ENCODE measurements at regions not wholly inside any gene's neighbourhood (a gene's known extent, or its start where the extent isn't known, plus 50 kb on each side); places are given as distances from the start of the nearest gene placed in this dataset.

GRCh38 chr5:8208307-8208706, 339.4 kb downstream of the MTRR start:
- intact Hi-C loops (cut with DNase I), result no loop called here
- Histone ChIP-seq H3K36me3 (no peaks in the 10 kb centered on the region), H3K4me3 (no peak overlapping the region), H3K27me3 (no peaks in the 10 kb centered on the region), H3K27ac (no peak overlapping the region), H3K9me3 (no peaks in the 10 kb centered on the region), H3K4me1 (no peaks in the 10 kb centered on the region)
- DNase-seq (ENCODE audit: extremely low spot score in 2 of 2), result no peak
- no peak for TF ChIP-seq POLR2A (IDR thresholded peaks at IDR 0.05)
- TF ChIP-seq CTCF (IDR thresholded peaks at IDR 0.05), result no peak
- no peak for TF ChIP-seq POLR2AphosphoS5 (IDR thresholded peaks at IDR 0.05; ENCODE audit: insufficient read depth in 1 of 2, low read depth in 1 of 2)

GRCh38 chr5:8209500-8209899, 340.6 kb downstream of the MTRR start:
- H3K4me1 ChIP-seq, result no peaks in the 10 kb centered on the region
- TF ChIP-seq POLR2AphosphoS5 (IDR thresholded peaks at IDR 0.05; ENCODE audit: insufficient read depth in 1 of 2, low read depth in 1 of 2), result no peak
- no peak for TF ChIP-seq CTCF (IDR thresholded peaks at IDR 0.05)
- no peak for TF ChIP-seq POLR2A (IDR thresholded peaks at IDR 0.05)
- no peaks in the 10 kb centered on the region for H3K27me3 ChIP-seq
- H3K9me3 ChIP-seq, result no peaks in the 10 kb centered on the region
- no peaks in the 10 kb centered on the region for H3K36me3 ChIP-seq
- no peak for DNase-seq (ENCODE audit: extremely low spot score in 2 of 2)
- no peak overlapping the region for H3K4me3 ChIP-seq
- intact Hi-C loops (cut with DNase I), result no loop called here
- H3K27ac ChIP-seq, result no peak overlapping the region

GRCh38 chr5:8213701-8214240, 344.8 kb downstream of the MTRR start:
- Histone ChIP-seq H3K4me1 (no peaks in the 10 kb centered on the region), H3K27me3 (no peaks in the 10 kb centered on the region), H3K4me3 (no peak overlapping the region), H3K36me3 (no peaks in the 10 kb centered on the region), H3K9me3 (no peaks in the 10 kb centered on the region), H3K27ac (no peak overlapping the region)
- intact Hi-C loops (cut with DNase I), result no loop called here
- DNase-seq (ENCODE audit: extremely low spot score in 2 of 2), result no peak
- TF ChIP-seq POLR2A (IDR thresholded peaks at IDR 0.05), result no peak
- no peak for TF ChIP-seq CTCF (IDR thresholded peaks at IDR 0.05)
- TF ChIP-seq POLR2AphosphoS5 (IDR thresholded peaks at IDR 0.05; ENCODE audit: insufficient read depth in 1 of 2, low read depth in 1 of 2), result no peak

GRCh38 chr5:8216921-8217320, 348.0 kb downstream of the MTRR start:
- H3K36me3 ChIP-seq, result no peaks in the 10 kb centered on the region
- no peak overlapping the region for H3K27ac ChIP-seq
- intact Hi-C loops (cut with DNase I), result no loop called here
- TF ChIP-seq CTCF (IDR thresholded peaks at IDR 0.05) (no peak), POLR2AphosphoS5 (IDR thresholded peaks at IDR 0.05; ENCODE audit: insufficient read depth in 1 of 2, low read depth in 1 of 2) (no peak), POLR2A (IDR thresholded peaks at IDR 0.05) (no peak)
- no peaks in the 10 kb centered on the region for H3K9me3 ChIP-seq
- no peak for DNase-seq (ENCODE audit: extremely low spot score in 2 of 2)
- H3K4me3 ChIP-seq, result no peak overlapping the region
- no peaks in the 10 kb centered on the region for H3K4me1 ChIP-seq
- H3K27me3 ChIP-seq, result no peaks in the 10 kb centered on the region

GRCh38 chr5:8226148-8226547, 357.2 kb downstream of the MTRR start:
- Histone ChIP-seq H3K27ac (no peak overlapping the region), H3K4me1 (no peaks in the 10 kb centered on the region), H3K9me3 (no peaks in the 10 kb centered on the region), H3K36me3 (no peaks in the 10 kb centered on the region), H3K27me3 (no peaks in the 10 kb centered on the region), H3K4me3 (no peak overlapping the region)
- no peak for TF ChIP-seq CTCF (IDR thresholded peaks at IDR 0.05)
- TF ChIP-seq POLR2A (IDR thresholded peaks at IDR 0.05), result no peak
- TF ChIP-seq POLR2AphosphoS5 (IDR thresholded peaks at IDR 0.05; ENCODE audit: insufficient read depth in 1 of 2, low read depth in 1 of 2), result no peak
- DNase-seq (ENCODE audit: extremely low spot score in 2 of 2), result no peak
- intact Hi-C loops (cut with DNase I), result no loop called here
